Esophagus (tissue), 2 donors: ENCODE measurements at regions not wholly inside any gene's neighbourhood (a gene's known extent, or its start where the extent isn't known, plus 50 kb on each side); places are given as distances from the start of the nearest gene placed in this dataset.

Experiments
- H3K27ac ChIP-seq, 2 donors: one replicate each; pipeline ENCODE4 v1.5.1; 2013; ENCODE audit warnings: low read depth in 2 of 2, mild to moderate bottlenecking in 2 of 2, inconsistent platforms in 1 of 2, low read length in 1 of 2, moderate library complexity in 1 of 2
- H3K27me3 ChIP-seq, 2 donors: one replicate each; pipeline ENCODE4 v1.6.1; 2013; ENCODE audit warnings: low read length in 2 of 2, control low read depth in 1 of 2, mild to moderate bottlenecking in 1 of 2; ENCODE audit not compliant: insufficient read depth in 2 of 2, control insufficient read depth in 1 of 2
- H3K36me3 ChIP-seq, 2 donors: one replicate each; pipeline ENCODE4 v1.6.1; 2013; ENCODE audit warnings: low read length in 1 of 2; ENCODE audit not compliant: control insufficient read depth in 2 of 2, insufficient read depth in 2 of 2
- H3K4me1 ChIP-seq, 2 donors: one replicate each; pipeline ENCODE4 v1.6.1; 2013; ENCODE audit warnings: low read length in 1 of 2; ENCODE audit not compliant: control insufficient read depth in 2 of 2, insufficient read depth in 2 of 2
- H3K4me3 ChIP-seq, 2 donors: one replicate each; pipeline ENCODE4 v1.5.1; 2013; ENCODE audit warnings: low read length in 2 of 2, mild to moderate bottlenecking in 2 of 2, low read depth in 1 of 2, moderate library complexity in 1 of 2
- H3K9me3 ChIP-seq, 2 donors: one replicate each; pipeline ENCODE4 v1.6.1; 2013; ENCODE audit warnings: mild to moderate bottlenecking in 2 of 2, low read depth in 1 of 2, low read length in 1 of 2, moderate library complexity in 1 of 2; ENCODE audit not compliant: control insufficient read depth in 2 of 2, insufficient read depth in 1 of 2
- WGBS, 2 donors: extraction: QIAGEN DNeasy Blood & Tissue Kit; methylation state at CpG; one replicate each; pipeline ENCODE4 v1.1.7; 2013; 5-methylcytosine and 5-hydroxymethylcytosine counted together
- donor health status: healthy with polysubstance abuse.
- donor health status: Bipolar disorder and iron deficiency.

- H3K36me3 ChIP-seq: no peaks in the 10 kb centered on the region
- 73 to 77% methylated on average over 4 of the region's 4 CpGs for WGBS, 2 donors
- H3K4me1 ChIP-seq: no peaks in the 10 kb centered on the region
- no peak overlapping the region for H3K27ac ChIP-seq
- H3K27me3 ChIP-seq: no peaks in the 10 kb centered on the region
- H3K4me3 ChIP-seq: no peak overlapping the region
- H3K9me3 ChIP-seq: no peaks in the 10 kb centered on the region
Measured at GRCh38 chr4:10207116-10207515, 90.5 kb upstream of the WDR1 start.

GRCh38 chr4:10205223-10205622 is 88.6 kb upstream of the WDR1 start:
- Histone ChIP-seq H3K27me3 (no peaks in the 10 kb centered on the region), H3K9me3 (no peaks in the 10 kb centered on the region), H3K36me3 (no peaks in the 10 kb centered on the region), H3K27ac (no peak overlapping the region), H3K4me3 (no peak overlapping the region), H3K4me1 (no peaks in the 10 kb centered on the region)
- WGBS, 2 donors: 56% methylated on average over 1 of the region's 1 CpG

- Histone ChIP-seq H3K9me3 (no peaks in the 10 kb centered on the region), H3K27ac (no peak overlapping the region), H3K36me3 (no peaks in the 10 kb centered on the region), H3K4me3 (no peak overlapping the region), H3K4me1 (no peaks in the 10 kb centered on the region), H3K27me3 (no peaks in the 10 kb centered on the region)
- WGBS, 2 donors: 86 to 88% methylated on average over 9 of the region's 9 CpGs
Measured at GRCh38 chr4:10204401-10205058, 87.9 kb upstream of the WDR1 start.

GRCh38 chr4:10203851-10204250 is 87.3 kb upstream of the WDR1 start:
- Histone ChIP-seq H3K27ac (no peak overlapping the region), H3K36me3 (no peaks in the 10 kb centered on the region), H3K4me3 (no peak overlapping the region), H3K4me1 (no peaks in the 10 kb centered on the region), H3K27me3 (no peaks in the 10 kb centered on the region), H3K9me3 (no peaks in the 10 kb centered on the region)
- WGBS, 2 donors: 68 to 78% methylated on average over 3 of the region's 3 CpGs

GRCh38 chr4:10201381-10202223 is 85.0 kb upstream of the WDR1 start:
- Histone ChIP-seq H3K9me3 (no peaks in the 10 kb centered on the region), H3K4me3 (no peak overlapping the region), H3K27ac (no peak overlapping the region), H3K27me3 (no peaks in the 10 kb centered on the region), H3K36me3 (no peaks in the 10 kb centered on the region), H3K4me1 (no peaks in the 10 kb centered on the region)
- 72 to 73% methylated on average over 4 of the region's 4 CpGs for WGBS, 2 donors

GRCh38 chr4:10200869-10201268 is 84.3 kb upstream of the WDR1 start:
- H3K27ac ChIP-seq: no peak overlapping the region
- H3K27me3 ChIP-seq: no peaks in the 10 kb centered on the region
- no peaks in the 10 kb centered on the region for H3K4me1 ChIP-seq
- 62 to 65% methylated on average over 3 of the region's 3 CpGs for WGBS, 2 donors
- H3K36me3 ChIP-seq: no peaks in the 10 kb centered on the region
- no peaks in the 10 kb centered on the region for H3K9me3 ChIP-seq
- H3K4me3 ChIP-seq: no peak overlapping the region

GRCh38 chr4:10198365-10198764 is 81.8 kb upstream of the WDR1 start:
- H3K27me3 ChIP-seq: no peaks in the 10 kb centered on the region
- no peak overlapping the region for H3K27ac ChIP-seq
- H3K4me1 ChIP-seq: no peaks in the 10 kb centered on the region
- H3K36me3 ChIP-seq: no peaks in the 10 kb centered on the region
- H3K9me3 ChIP-seq: no peaks in the 10 kb centered on the region
- no peak overlapping the region for H3K4me3 ChIP-seq
- WGBS, 2 donors: 87% methylated on average over 6 of the region's 6 CpGs

- Histone ChIP-seq H3K4me1 (no peaks in the 10 kb centered on the region), H3K9me3 (no peaks in the 10 kb centered on the region), H3K36me3 (no peaks in the 10 kb centered on the region), H3K27ac (no peak overlapping the region), H3K4me3 (no peak overlapping the region), H3K27me3 (no peaks in the 10 kb centered on the region)
- 89 to 91% methylated on average over 7 of the region's 7 CpGs for WGBS, 2 donors
Measured at GRCh38 chr4:10197952-10198351, 81.4 kb upstream of the WDR1 start.

- WGBS, 2 donors: 77% methylated on average over 1 of the region's 1 CpG
Measured at GRCh38 chr4:10196191-10196590, 79.6 kb upstream of the WDR1 start.

GRCh38 chr4:10192331-10192730 is 75.7 kb upstream of the WDR1 start:
- no peak overlapping the region for H3K4me3 ChIP-seq
- no peaks in the 10 kb centered on the region for H3K4me1 ChIP-seq
- no peaks in the 10 kb centered on the region for H3K36me3 ChIP-seq
- H3K27ac ChIP-seq: no peak overlapping the region
- H3K9me3 ChIP-seq: no peaks in the 10 kb centered on the region
- H3K27me3 ChIP-seq: no peaks in the 10 kb centered on the region
- WGBS, 2 donors: 47% methylated on average over 3 of the region's 3 CpGs

More at GRCh38 chr4:10196191-10196590, 79.6 kb upstream of the WDR1 start:
- Histone ChIP-seq H3K36me3 (no peaks in the 10 kb centered on the region), H3K4me3 (no peak overlapping the region), H3K27ac (no peak overlapping the region), H3K4me1 (no peaks in the 10 kb centered on the region), H3K9me3 (no peaks in the 10 kb centered on the region), H3K27me3 (no peaks in the 10 kb centered on the region)
